ENCODE measurements at regions not wholly inside any gene's neighbourhood (a gene's known extent, or its start where the extent isn't known, plus 50 kb on each side); places are given as distances from the start of the nearest gene placed in this dataset.

- Histone ChIP-seq H3K36me3 (no peaks in the 10 kb centered on the region), H3K4me3 (no peak overlapping the region), H3K4me1 (no peaks in the 10 kb centered on the region), H3K9me3 (no peaks in the 10 kb centered on the region), H3K27me3 (no peaks in the 10 kb centered on the region), H3K27ac (no peak overlapping the region)
- DNase-seq (no peak), ATAC-seq (no peak)
- intact Hi-C loops (cut with DNase I), result no loop called here
- TF ChIP-seq, protein P1, sequence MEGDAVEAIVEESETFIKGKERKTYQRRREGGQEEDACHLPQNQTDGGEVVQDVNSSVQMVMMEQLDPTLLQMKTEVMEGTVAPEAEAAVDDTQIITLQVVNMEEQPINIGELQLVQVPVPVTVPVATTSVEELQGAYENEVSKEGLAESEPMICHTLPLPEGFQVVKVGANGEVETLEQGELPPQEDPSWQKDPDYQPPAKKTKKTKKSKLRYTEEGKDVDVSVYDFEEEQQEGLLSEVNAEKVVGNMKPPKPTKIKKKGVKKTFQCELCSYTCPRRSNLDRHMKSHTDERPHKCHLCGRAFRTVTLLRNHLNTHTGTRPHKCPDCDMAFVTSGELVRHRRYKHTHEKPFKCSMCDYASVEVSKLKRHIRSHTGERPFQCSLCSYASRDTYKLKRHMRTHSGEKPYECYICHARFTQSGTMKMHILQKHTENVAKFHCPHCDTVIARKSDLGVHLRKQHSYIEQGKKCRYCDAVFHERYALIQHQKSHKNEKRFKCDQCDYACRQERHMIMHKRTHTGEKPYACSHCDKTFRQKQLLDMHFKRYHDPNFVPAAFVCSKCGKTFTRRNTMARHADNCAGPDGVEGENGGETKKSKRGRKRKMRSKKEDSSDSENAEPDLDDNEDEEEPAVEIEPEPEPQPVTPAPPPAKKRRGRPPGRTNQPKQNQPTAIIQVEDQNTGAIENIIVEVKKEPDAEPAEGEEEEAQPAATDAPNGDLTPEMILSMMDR (IDR thresholded peaks at IDR 0.05), result no peak
Observed at GRCh38 chrX:127306262-127306661, 486.7 kb downstream of the PRR32 start.

DNA sequence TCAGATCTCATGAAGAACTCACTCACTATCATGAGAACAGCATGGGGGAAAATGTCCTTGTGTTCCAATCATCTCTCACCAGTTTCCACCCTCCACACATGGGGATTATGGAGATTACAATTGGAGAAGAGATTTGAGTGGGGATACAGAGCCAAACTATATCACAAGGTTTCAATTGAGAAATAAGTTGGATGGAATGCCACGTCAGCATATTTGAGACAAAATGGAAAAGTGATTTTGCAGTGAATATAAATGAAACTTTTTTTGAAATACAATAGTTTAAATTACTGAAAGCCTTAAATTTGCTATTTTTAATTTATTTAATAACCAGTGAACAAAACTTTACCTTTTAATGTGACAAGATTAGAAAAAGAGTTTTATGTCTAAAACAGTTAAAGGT is 494.1 kb downstream of the PRR32 start:
- TF ChIP-seq, protein P1 (IDR thresholded peaks at IDR 0.05), result no peak
- intact Hi-C loops (cut with DNase I), result no loop called here
- no peak overlapping the region for H3K4me3 ChIP-seq

GRCh38 chrX:127317159-127317558 is 497.6 kb downstream of the PRR32 start:
- Histone ChIP-seq H3K4me3 (no peak overlapping the region), H3K9me3 (no peaks in the 10 kb centered on the region), H3K36me3 (no peaks in the 10 kb centered on the region), H3K27me3 (no peaks in the 10 kb centered on the region), H3K4me1 (no peaks in the 10 kb centered on the region), H3K27ac (no peak overlapping the region)
- TF ChIP-seq, protein P1 (IDR thresholded peaks at IDR 0.05), result no peak
- ATAC-seq, result no peak
- intact Hi-C loops (cut with DNase I), result no loop called here
- no peak for DNase-seq

More for the DNA sequence above, 494.1 kb downstream of the PRR32 start:
- Histone ChIP-seq H3K4me1 (no peaks in the 10 kb centered on the region), H3K27me3 (no peaks in the 10 kb centered on the region), H3K9me3 (no peaks in the 10 kb centered on the region), H3K27ac (no peak overlapping the region), H3K36me3 (no peaks in the 10 kb centered on the region)
- DNase-seq (no peak), ATAC-seq (no peak)

GRCh38 chrX:127324128-127324527 is 504.6 kb downstream of the PRR32 start:
- Histone ChIP-seq H3K27ac (no peak overlapping the region), H3K4me1 (no peaks in the 10 kb centered on the region), H3K4me3 (no peak overlapping the region), H3K27me3 (no peaks in the 10 kb centered on the region), H3K9me3 (no peaks in the 10 kb centered on the region), H3K36me3 (no peaks in the 10 kb centered on the region)
- intact Hi-C loops (cut with DNase I), result no loop called here
- ATAC-seq (no peak), DNase-seq (no peak)
- TF ChIP-seq, protein P1 (IDR thresholded peaks at IDR 0.05), result no peak
